Activated T-cell treated with anti-CD3 and anti-CD28 coated beads for 48 hours (primary cell): ENCODE measurements at regions not wholly inside any gene's neighbourhood (a gene's known extent, or its start where the extent isn't known, plus 50 kb on each side); places are given as distances from the start of the nearest gene placed in this dataset.
"Not testable (repeated sequence)": the region's sequence is repeated elsewhere in the genome, so short reads cannot be mapped to it uniquely, and the experiment has no call there.

Source experiments
- DNase-seq: peaks from one replicate; pipeline ENCODE4 v3.0.0-alpha.2; 2020; ENCODE audit warnings: low read depth

DNA sequence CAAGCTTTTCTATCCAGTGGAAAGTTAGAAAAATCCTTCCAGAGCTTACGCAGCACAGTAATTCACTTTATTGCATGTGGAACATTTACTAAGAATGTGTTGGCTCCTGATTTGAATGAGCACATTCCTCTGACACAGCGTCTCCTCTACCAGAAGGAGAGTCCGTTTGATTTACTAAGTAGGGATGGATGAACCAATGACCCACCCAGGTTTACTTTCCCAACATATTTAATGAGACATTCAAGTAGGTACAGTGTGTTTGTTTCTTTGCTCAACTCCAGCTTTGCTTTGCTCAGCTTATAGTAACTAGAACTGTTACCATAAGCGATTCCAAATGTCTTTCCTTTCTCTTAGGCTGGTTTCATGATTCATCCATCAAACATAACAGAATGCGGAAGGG, 161.7 kb downstream of the SMARCA1 start:
- no peak for DNase-seq

DNA sequence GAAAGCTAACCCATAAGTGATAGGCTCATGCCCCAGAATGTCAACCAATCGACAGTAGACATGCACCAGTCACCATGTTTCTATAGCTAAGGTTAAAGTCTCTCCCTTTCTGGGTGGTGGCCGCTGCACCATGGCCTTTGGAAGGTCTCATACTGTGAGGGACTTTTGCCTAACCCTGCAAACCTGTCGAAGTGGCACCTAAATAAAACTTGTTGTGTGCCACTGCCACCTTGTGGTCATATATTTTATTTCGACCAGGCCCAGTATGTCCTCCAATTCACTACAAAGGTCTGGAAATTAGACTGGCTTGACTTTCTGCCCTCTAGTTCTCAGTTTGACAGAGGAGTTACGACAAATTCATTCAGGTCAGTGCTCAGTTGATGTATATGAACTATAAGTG, 163.1 kb downstream of the SMARCA1 start:
- DNase-seq: peak; percentile 6

DNA sequence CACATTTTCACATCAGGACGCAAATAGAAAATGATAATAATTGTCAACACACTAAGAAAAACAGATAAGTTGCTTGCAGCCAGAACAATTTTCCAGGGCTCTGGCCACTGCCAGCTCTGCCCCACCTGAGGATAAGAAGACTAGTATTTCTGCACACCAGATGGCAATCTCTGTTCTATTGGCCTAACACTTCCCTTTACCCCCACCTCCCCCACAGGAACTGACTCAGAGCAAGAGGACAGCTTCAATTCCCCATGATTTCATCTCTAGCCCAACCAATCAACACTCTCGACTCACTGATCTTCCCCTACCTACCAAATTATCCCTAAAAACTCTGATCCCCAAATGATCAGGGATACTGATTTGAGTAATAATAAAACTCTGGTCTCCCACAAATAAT, 164.0 kb downstream of the SMARCA1 start:
- DNase-seq: no peak

DNA sequence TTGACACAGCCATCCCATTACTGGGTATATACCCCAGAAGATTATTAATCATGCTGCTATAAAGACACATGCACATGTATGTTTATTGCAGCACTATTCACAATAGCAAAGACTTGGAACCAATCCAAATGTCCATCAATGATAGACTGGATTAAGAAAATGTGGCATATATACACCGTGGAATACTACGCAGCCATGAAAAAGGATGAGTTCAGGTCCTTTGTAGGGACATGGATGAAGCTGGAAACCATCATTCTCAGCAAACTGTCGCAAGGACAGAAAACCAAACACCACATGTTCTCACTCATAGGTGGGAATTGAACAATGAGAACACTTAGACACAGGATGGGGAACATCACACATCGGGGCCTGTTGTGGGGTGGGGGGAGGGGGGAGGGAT, 165.9 kb downstream of the SMARCA1 start:
- not testable (repeated sequence) for DNase-seq

DNA sequence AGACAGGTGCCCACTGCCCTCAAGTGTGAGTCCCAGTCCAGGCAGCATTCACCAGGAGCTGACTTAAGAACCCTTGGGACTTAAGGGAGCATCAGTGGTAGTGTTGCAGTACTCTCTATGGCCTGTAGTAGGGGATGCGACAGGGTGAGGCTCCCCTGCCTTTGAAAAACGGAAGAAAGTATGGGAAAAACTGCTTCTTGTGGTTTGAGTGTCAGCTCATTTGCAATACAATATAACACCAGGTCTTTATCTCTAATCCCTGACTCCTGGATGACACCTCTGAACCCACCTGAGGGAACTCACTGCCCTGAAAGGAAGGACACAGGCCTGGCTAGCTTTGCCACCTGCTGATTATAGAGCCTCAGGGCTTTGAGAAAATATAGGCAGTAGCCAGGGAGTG, 176.0 kb downstream of the SMARCA1 start:
- DNase-seq: no peak

DNA sequence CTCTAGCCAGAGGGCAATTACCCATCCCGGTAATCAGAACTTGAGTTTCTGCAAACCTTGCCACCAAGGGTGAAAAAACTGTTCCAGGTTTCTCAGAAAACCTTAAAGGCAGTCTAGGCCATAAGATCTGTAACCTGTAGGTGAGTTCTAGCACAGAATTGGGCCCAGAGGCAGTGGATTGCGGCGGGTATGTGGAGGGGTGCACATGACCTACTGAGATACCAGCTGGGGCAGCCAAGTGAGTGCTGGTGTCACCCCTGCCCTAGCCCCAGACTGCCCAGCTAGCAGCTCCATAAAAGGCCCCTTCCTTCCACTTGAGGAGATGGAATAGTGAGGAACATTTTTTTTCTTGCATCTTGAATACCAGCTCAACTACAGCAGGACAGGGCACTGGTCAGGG, 176.7 kb downstream of the SMARCA1 start:
- no peak for DNase-seq

DNA sequence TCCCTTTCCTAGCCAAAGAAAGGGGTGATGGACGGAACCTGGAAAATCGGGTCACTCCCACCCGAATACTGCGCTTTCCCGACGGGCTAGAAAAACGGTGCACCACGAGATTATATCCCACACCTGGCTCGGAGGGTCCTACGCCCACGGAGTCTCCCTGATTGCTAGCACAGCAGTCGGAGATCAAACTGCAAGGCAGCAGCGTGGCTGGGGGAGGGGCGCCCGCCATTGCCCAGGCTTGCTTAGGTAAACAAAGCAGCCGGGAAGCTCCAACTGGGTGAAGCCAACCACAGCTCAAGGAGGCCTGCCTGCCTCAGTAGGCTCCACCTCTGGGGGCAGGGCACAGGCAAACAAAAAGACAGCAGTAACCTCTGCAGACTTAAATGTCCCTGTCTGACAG, 186.0 kb downstream of the SMARCA1 start:
- DNase-seq: not testable (repeated sequence)

DNA sequence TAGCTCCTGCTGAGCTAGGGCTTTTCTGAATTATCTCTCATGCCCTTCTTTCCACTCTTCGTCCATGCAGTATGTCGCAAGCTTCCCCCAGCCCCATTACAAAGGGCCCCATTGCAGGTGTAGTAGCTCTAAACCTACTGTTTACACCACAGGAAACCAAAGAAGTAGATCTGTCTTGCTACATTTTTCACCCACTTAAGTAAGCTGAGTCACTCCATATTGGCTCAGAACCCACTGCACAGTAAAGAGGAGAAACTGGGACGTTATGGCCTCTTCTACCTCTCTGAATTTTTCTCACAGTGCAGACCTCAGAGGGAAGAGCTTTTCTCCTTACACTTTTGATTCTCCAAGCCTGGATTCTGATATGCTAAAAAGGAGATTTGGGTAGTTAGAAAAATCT, 200.2 kb downstream of the SMARCA1 start:
- no peak for DNase-seq

DNA sequence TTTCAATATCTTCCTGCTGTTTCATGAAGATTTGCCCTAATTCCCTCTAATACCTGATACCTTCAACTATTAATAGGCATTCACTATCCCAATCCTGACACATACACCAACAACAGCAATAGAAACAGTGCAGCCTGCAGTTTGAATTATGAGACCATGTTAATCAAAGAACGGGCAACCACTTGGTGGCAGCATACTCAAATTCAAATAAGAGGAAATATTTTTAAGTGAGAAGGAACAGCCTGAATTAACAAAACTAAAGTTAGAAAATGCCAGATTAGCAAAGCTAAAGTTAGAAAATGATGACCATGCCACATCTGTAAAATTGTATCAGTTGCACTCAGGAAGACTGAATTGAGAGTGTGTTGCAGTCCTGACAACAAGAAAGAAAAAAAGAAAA, 204.9 kb downstream of the SMARCA1 start:
- no peak for DNase-seq

DNA sequence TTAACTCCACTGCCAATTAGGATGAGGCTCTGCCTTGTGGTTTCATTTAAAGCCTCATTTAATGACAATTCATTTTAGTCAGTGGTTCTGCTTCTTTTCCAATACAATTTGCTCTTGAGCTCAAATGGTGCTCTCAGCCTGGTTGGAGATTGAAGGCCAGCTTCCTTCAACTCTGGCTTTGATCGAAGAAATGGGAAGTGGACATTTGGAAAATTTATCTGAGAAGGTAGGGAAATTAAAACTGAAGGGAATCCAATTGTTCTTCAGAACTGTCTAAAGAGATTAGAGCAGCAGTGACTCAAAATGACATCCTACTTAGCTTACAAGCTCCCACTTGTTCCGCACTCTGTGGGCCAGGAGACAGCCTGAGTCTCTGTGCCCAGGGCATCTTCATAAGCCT, 206.8 kb downstream of the SMARCA1 start:
- no peak for DNase-seq

DNA sequence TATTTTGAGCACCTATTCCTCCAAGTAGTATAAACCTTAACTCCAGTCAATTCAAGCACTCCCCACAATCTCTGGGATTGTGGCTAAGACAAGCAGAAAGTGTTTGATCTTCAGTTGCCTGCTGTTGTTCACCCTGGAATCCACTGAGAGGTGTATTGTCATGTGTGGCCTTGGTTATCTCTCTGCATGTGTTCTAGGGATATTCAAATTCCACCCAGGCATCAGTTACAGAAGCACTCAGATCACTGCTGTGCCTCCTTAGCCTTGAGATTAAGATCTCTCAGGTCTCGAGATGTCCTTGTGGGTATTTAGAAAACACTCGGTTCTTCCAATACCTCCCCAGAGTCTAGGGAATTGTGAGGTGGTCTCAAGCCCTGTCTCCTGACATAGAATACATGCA, 213.3 kb downstream of the SMARCA1 start:
- no peak for DNase-seq

DNA sequence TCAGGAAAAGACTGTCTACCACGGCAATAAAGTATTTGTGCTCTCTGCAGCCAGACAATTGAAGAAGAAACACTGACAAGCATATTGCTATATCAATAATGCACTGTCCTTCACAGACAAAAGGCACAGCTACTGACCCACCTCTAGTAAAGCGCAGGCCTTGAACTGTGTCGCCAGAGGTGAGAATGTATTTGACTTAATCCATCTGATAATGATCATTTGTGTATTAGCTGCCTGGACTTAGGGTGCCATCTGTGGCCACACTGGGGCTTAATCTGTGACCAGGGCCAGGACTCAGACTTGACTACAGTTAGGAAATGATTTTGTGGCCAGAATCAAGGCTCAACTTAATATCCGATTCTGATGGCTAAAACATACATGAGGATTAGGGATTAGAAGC, 260.4 kb downstream of the SMARCA1 start:
- no peak for DNase-seq

DNA sequence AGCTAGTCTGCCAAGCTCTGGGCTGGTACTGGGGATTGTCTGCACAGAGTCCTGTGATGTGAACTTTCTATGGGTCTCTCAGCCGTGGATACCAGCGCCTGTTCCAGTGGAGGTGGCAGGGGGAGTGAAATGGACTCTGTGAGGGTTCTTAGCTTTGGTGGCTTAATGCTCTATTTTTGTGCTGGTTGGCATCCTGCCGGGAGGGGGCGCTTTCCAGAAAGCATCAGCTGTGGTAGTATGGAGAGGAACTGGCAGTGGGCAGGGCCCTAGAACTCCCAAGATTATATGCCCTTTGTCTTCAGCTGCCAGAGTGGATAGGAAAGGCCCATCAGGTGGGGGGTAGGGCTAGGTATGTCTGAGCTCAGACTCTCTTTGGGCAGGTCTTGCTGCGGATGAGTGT, 267.8 kb downstream of the SMARCA1 start:
- not testable (repeated sequence) for DNase-seq

DNA sequence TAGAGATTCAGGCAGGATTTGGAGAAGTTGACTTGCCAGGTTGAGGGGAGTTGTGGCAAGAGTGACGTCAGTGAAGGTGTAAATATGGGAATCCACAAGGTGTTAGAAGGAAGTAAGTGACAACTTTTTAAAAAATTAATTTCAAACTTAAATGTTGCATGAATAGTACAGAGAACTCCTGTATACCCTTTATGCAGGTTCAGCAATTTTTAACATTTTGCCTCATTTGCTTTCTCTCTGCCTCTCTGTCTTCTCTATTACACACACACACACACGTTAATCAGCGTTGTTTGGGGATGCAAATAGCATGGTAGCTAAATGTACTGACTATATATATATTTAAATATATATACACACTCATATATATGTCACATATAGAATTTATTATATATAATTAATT, 273.7 kb downstream of the SMARCA1 start:
- DNase-seq: no peak

DNA sequence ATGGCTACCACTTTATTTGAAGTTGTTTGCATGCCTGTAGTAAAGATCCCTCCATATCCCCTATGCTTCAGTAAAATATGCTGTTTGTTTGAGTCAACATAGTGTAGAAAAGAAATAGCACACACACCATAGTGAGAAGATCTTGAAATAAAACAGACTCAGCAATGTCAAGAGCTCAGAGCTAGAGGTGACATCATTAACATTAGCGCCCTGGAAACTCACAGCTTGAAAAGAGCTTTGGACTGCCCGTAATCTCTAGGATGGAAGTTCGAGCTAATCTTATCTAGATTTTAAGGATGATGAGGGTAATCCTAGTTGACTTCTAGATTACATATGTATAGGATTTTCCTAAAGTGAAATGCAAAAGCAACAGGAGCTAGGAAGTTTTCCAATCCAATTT, 275.6 kb downstream of the SMARCA1 start:
- no peak for DNase-seq

DNA sequence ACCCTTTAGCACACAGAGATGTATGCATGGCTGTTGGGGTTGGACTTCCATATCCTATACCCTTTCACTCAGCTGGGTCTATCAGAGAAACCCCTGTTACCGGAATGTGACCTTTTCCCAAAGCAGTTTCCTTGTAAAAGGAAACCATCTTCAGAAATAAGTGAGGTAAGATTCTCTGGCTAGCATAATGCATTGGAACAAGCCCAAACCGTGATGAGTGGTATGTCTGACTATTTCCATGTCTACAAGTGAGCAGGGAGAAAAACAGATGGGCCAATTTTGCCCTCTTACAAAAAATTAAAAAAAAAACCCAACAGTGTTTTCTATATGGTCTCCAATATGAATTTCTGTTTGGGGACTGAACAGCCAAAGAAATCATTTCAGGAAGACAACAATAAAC, 283.9 kb downstream of the SMARCA1 start:
- DNase-seq: no peak

DNA sequence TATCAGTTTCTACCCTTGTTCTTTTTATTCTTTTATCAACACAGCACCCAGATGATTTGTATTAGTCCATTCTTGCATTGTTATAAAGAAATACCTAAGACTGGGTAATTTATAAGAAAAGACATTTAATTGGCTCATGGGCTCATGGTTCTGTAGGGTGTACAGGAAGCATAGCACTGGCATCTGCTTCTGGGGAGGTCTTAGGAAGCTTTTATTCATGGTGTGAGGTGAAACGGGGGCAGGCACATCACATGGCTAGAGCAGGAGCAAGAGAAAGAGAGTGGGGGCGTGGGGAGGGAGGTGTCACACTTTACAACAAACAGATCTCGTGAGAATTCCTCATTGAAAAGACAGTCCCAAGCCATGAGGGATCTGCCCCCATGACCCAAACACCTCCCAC, 285.3 kb downstream of the SMARCA1 start:
- no peak for DNase-seq

DNA sequence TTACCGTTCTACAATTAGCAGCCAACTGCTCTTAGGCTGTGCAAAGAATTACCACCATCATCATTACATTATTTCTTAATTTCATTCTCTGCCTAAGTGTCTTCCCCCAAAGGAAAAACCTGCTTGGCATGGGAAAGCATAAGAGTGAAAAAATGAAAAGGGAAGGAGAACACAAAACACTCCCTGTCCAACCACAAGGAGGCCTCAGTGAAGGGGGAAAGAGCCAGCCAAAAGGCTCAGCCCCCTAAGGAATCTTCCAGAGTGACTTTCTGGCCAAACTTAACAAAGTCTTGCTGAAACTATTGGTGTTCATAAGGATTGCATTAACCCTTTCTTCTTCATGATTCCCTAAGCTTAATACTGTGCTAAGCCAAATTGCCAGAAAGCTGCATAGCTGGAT, 287.4 kb downstream of the SMARCA1 start:
- no peak for DNase-seq

DNA sequence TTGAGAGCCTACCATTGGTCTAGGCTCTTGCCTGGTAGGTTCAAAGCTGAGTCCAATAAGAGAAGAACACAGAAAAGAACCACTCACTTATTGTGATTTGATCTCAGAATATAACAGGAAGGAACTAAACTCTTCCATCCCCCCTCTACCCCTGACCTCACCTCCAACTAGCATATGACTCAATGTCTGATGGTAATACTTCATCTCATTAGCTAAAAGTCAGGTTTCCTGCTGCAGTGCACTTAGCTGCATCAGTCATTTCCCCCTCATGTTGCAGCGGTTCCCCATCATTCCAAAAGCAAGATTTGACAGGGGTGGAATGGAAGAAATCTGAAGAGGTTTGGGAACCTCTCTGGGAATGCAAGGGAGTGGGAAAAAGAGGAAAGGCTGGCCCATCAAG, 289.5 kb downstream of the SMARCA1 start:
- no peak for DNase-seq

DNA sequence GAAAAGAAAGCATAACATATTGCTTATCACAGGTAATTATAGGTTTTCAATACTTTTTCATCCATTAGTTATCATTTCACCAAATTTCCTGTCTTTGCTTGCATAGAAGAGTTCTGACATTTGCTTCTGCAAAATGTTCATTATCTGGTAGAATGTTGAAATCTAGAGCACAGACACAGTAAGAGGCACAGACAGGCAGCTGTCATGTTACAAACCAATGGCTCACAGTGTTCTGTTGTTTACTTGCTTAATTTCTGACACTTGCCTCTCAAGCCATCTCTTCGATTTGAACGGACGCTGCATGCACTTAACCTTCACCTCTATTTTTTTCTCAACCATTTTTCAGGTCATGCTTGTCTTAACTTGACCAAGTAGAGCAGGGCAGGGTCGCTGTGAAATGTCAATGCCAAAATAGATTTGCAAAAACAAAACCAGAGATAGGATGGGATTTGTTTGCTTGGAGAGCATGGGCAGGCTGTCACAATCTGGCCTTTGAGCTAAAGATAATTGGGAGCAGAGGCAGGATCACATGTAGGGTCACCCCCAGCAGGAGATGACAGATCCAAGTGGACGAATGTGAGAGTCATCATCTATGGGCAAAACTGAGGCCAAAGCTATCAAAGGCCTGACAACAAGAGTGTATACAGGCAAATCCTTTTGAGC, 292.3 kb downstream of the SMARCA1 start:
- DNase-seq: no peak

DNA sequence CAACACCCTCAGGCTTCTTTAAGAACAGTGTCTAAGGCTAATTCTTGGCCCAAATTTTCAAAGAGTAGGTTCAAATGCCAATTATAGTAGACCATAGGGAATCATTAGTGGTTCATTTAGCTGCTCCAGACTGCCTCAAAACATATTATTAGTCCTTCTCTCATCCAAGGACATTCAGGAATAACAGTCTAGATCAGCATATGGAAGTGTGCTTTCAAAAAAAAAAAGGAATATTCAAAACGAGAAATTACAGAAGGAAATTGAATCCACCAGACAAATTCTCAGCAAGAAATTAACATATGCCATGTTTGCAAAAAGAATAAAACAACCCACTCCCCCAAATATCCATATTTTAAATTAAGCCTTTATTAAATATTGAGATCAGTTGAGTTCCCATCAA, 293.1 kb downstream of the SMARCA1 start:
- DNase-seq: no peak

DNA sequence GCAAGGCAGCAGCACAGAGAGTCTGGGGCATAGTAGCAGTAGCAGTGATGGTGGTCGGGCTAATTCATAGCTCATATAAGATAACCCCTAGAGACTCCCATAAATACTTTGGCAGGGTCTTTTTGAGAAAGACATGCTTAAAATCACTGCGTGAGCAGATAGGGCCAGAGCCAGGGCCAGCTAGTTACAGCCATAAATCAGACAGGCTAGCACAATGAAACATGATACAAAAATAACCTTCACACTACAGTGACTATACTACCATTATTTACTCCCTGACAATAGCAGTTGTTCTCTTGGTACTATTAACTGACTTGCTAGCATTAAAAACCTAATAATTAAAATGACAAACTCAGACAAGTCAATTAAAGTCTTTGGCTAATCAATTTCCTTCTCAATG, 295.9 kb downstream of the SMARCA1 start:
- no peak for DNase-seq

DNA sequence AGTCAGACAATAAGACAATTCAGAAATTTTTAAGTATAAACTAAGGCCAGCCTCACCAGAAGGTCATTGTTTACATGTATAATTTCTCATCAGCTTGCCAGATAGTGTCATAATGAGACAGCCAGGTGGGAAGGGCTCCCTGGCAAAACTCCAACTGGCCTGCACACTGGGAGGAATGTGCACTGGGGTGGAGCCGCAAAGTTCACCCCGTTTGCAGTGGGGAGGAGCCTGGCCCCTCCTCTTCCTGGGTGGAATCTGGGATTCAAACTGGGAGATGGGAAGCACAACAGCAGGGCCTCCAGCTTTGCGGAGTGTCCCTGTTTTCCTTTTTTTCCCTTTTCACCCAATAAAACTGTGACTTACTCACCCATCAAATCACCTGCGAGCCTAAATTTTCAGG, 329.9 kb downstream of the SMARCA1 start:
- no peak for DNase-seq

DNA sequence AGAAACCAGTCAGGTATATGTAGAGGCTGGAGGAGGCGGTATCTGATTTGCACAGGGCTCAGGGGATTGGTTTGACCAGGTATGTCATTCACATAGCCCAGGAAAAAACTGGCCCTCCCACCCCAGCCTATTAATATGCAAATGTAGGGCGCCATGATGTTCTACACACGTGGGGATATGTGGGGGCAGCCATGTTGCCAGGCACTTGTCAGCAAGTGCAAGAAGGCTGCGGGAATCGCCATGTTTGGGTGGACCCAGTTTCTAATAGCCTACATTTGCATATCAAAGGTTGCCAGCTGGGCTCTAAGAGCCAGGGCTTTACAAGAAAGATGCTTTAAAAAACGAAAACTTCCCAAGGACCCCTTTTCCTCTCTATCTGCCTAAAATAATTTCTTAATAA, 335.1 kb downstream of the SMARCA1 start:
- no peak for DNase-seq

DNA sequence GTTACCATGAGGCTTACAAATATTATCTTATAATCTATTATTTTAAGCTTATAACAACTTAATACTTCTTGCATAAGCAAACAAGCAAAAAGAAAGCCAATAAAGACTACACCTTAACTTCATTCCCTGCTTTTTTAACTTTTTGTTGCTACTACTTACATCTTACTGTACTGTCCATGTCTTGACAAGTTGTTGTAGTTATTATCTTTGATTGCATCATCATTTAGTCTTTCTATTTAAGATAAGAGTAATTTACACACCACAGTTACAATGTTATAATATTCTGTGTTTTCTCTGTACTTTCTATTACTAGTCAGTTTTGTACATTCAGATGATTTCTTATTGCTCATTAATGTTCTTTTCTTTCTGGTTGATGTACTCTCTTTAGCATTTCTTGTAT, 346.6 kb downstream of the SMARCA1 start:
- no peak for DNase-seq
